ENCODE measurements at regions not wholly inside any gene's neighbourhood (a gene's known extent, or its start where the extent isn't known, plus 50 kb on each side); places are given as distances from the start of the nearest gene placed in this dataset.
"Not testable (repeated sequence)": the region's sequence is repeated elsewhere in the genome, so short reads cannot be mapped to it uniquely, and the experiment has no call there.

GRCh38 chr1:81179242-81179641 is 621.5 kb upstream of the ADGRL2 start:
- no peak for DNase-seq
- H3K4me1 Mint-ChIP-seq, result no peaks in the 10 kb centered on the region
- no peak overlapping the region for H3K4me3 ChIP-seq (ENCODE audit: low read depth, low read length)
- peaks cover 4 to 13% of the 10 kb centered on the region in 2 experiments for H3K9me3 ChIP-seq (ENCODE audit: control insufficient read depth in 2 of 2, low read length in 2 of 2)
- no peak overlapping the region for H3K27ac ChIP-seq (ENCODE audit: insufficient read depth, low read length, poor library complexity, severe bottlenecking)
- H3K36me3 ChIP-seq (ENCODE audit: control insufficient read depth, insufficient read depth, low read length), result no peaks in the 10 kb centered on the region
- no peak overlapping the region for H3K4me3 Mint-ChIP-seq
- H3K27me3 Mint-ChIP-seq, result no peaks in the 10 kb centered on the region
- no peaks in the 10 kb centered on the region for H3K4me1 ChIP-seq (ENCODE audit: control insufficient read depth, insufficient read depth, low read length, poor library complexity, severe bottlenecking)
- no peak overlapping the region for H3K27ac Mint-ChIP-seq
- H3K36me3 Mint-ChIP-seq, result no peaks in the 10 kb centered on the region
- H3K9me3 Mint-ChIP-seq, result peaks cover 0 to 23% (median 6%) of the 10 kb centered on the region in 7 donors
- ATAC-seq (ENCODE audit: low read depth in 2 of 2), result no peak
- no peaks in the 10 kb centered on the region for H3K27me3 ChIP-seq (ENCODE audit: control insufficient read depth, insufficient read depth, low read length)

- not testable (repeated sequence) for H3K4me3 ChIP-seq (ENCODE audit: low read depth, low read length); H3K4me3 Mint-ChIP-seq; H3K36me3 ChIP-seq (ENCODE audit: control insufficient read depth, insufficient read depth, low read length); H3K4me1 Mint-ChIP-seq; H3K27me3 ChIP-seq (ENCODE audit: control insufficient read depth, insufficient read depth, low read length); DNase-seq; H3K27me3 Mint-ChIP-seq; H3K9me3 ChIP-seq (ENCODE audit: control insufficient read depth in 2 of 2, low read length in 2 of 2); ATAC-seq (ENCODE audit: low read depth in 2 of 2); H3K27ac ChIP-seq (ENCODE audit: insufficient read depth, low read length, poor library complexity, severe bottlenecking); H3K36me3 Mint-ChIP-seq; H3K27ac Mint-ChIP-seq; H3K4me1 ChIP-seq (ENCODE audit: control insufficient read depth, insufficient read depth, low read length, poor library complexity, severe bottlenecking)
- H3K9me3 Mint-ChIP-seq, result peaks cover 0 to 20% (median 5%) of the 10 kb centered on the region in 7 donors
These were observed 622.2 kb upstream of the ADGRL2 start for GRCh38 chr1:81178431-81179093.

- H3K27ac Mint-ChIP-seq, result no peak overlapping the region
- H3K4me3 Mint-ChIP-seq, result no peak overlapping the region
- no peak overlapping the region for H3K27ac ChIP-seq (ENCODE audit: insufficient read depth, low read length, poor library complexity, severe bottlenecking)
- no peaks in the 10 kb centered on the region for H3K4me1 ChIP-seq (ENCODE audit: control insufficient read depth, insufficient read depth, low read length, poor library complexity, severe bottlenecking)
- no peak overlapping the region for H3K4me3 ChIP-seq (ENCODE audit: low read depth, low read length)
- H3K36me3 ChIP-seq (ENCODE audit: control insufficient read depth, insufficient read depth, low read length), result no peaks in the 10 kb centered on the region
- peaks cover 0 to 33% (median 11%) of the 10 kb centered on the region in 7 donors for H3K9me3 Mint-ChIP-seq
- no peaks in the 10 kb centered on the region for H3K27me3 ChIP-seq (ENCODE audit: control insufficient read depth, insufficient read depth, low read length)
- no peaks in the 10 kb centered on the region for H3K36me3 Mint-ChIP-seq
- ATAC-seq (ENCODE audit: low read depth in 2 of 2) (no peak), DNase-seq (no peak)
- H3K4me1 Mint-ChIP-seq, result peaks cover 0 to under 1% (median 0%) of the 10 kb centered on the region in 4 donors
- H3K9me3 ChIP-seq (ENCODE audit: control insufficient read depth in 2 of 2, low read length in 2 of 2), result peaks cover 2 to 3% of the 10 kb centered on the region in 2 experiments
- H3K27me3 Mint-ChIP-seq, result no peaks in the 10 kb centered on the region
These were observed 625.8 kb upstream of the ADGRL2 start for GRCh38 chr1:81174811-81175476.

GRCh38 chr1:81174052-81174451 is 626.7 kb upstream of the ADGRL2 start:
- Mint-ChIP-seq H3K27ac (no peak overlapping the region), H3K4me1 (peaks cover 0 to 6% (median 0%) of the 10 kb centered on the region in 4 donors), H3K9me3 (peaks cover 0 to 34% (median 11%) of the 10 kb centered on the region in 7 donors), H3K4me3 (no peak overlapping the region), H3K27me3 (no peaks in the 10 kb centered on the region), H3K36me3 (no peaks in the 10 kb centered on the region)
- ATAC-seq (ENCODE audit: low read depth in 2 of 2), result no peak
- Histone ChIP-seq H3K4me1 (ENCODE audit: control insufficient read depth, insufficient read depth, low read length, poor library complexity, severe bottlenecking) (no peaks in the 10 kb centered on the region), H3K36me3 (ENCODE audit: control insufficient read depth, insufficient read depth, low read length) (no peaks in the 10 kb centered on the region), H3K27ac (ENCODE audit: insufficient read depth, low read length, poor library complexity, severe bottlenecking) (no peak overlapping the region), H3K4me3 (ENCODE audit: low read depth, low read length) (no peak overlapping the region), H3K9me3 (ENCODE audit: control insufficient read depth in 2 of 2, low read length in 2 of 2) (peaks cover 2 to 3% of the 10 kb centered on the region in 2 experiments), H3K27me3 (ENCODE audit: control insufficient read depth, insufficient read depth, low read length) (no peaks in the 10 kb centered on the region)
- DNase-seq, result no peak

GRCh38 chr1:81172483-81172882 is 628.3 kb upstream of the ADGRL2 start:
- no peaks in the 10 kb centered on the region for H3K4me1 ChIP-seq (ENCODE audit: control insufficient read depth, insufficient read depth, low read length, poor library complexity, severe bottlenecking)
- peaks cover 0 to 6% (median 0%) of the 10 kb centered on the region in 4 donors for H3K4me1 Mint-ChIP-seq
- H3K36me3 Mint-ChIP-seq, result no peaks in the 10 kb centered on the region
- H3K4me3 ChIP-seq (ENCODE audit: low read depth, low read length), result no peak overlapping the region
- peaks cover under 1 to 3% of the 10 kb centered on the region in 2 experiments for H3K9me3 ChIP-seq (ENCODE audit: control insufficient read depth in 2 of 2, low read length in 2 of 2)
- no peaks in the 10 kb centered on the region for H3K36me3 ChIP-seq (ENCODE audit: control insufficient read depth, insufficient read depth, low read length)
- peaks cover 0 to 36% (median 13%) of the 10 kb centered on the region in 7 donors for H3K9me3 Mint-ChIP-seq
- no peak overlapping the region for H3K4me3 Mint-ChIP-seq
- H3K27me3 Mint-ChIP-seq, result no peaks in the 10 kb centered on the region
- H3K27ac ChIP-seq (ENCODE audit: insufficient read depth, low read length, poor library complexity, severe bottlenecking), result no peak overlapping the region
- no peaks in the 10 kb centered on the region for H3K27me3 ChIP-seq (ENCODE audit: control insufficient read depth, insufficient read depth, low read length)
- ATAC-seq (ENCODE audit: low read depth in 2 of 2) (no peak), DNase-seq (no peak)
- H3K27ac Mint-ChIP-seq, result no peak overlapping the region

- Mint-ChIP-seq H3K27me3 (no peaks in the 10 kb centered on the region), H3K36me3 (no peaks in the 10 kb centered on the region), H3K4me1 (peaks cover 0 to 6% (median 0%) of the 10 kb centered on the region in 4 donors), H3K4me3 (no peak overlapping the region), H3K27ac (no peak overlapping the region), H3K9me3 (peaks cover under 1 to 39% (median 12%) of the 10 kb centered on the region in 7 donors)
- DNase-seq (no peak), ATAC-seq (ENCODE audit: low read depth in 2 of 2) (no peak)
- Histone ChIP-seq H3K36me3 (ENCODE audit: control insufficient read depth, insufficient read depth, low read length) (no peaks in the 10 kb centered on the region), H3K4me1 (ENCODE audit: control insufficient read depth, insufficient read depth, low read length, poor library complexity, severe bottlenecking) (no peaks in the 10 kb centered on the region), H3K27me3 (ENCODE audit: control insufficient read depth, insufficient read depth, low read length) (no peaks in the 10 kb centered on the region), H3K4me3 (ENCODE audit: low read depth, low read length) (no peak overlapping the region), H3K27ac (ENCODE audit: insufficient read depth, low read length, poor library complexity, severe bottlenecking) (no peak overlapping the region), H3K9me3 (ENCODE audit: control insufficient read depth in 2 of 2, low read length in 2 of 2) (peaks cover 0 to 3% of the 10 kb centered on the region in 2 experiments)
These were observed 630.0 kb upstream of the ADGRL2 start for GRCh38 chr1:81170721-81171120.

- DNase-seq (no peak), ATAC-seq (ENCODE audit: low read depth in 2 of 2) (no peak)
- H3K4me3 Mint-ChIP-seq, result no peak overlapping the region
- H3K27me3 Mint-ChIP-seq, result no peaks in the 10 kb centered on the region
- no peaks in the 10 kb centered on the region for H3K36me3 ChIP-seq (ENCODE audit: control insufficient read depth, insufficient read depth, low read length)
- peaks cover 0 to 32% (median 14%) of the 10 kb centered on the region in 7 donors for H3K9me3 Mint-ChIP-seq
- H3K27me3 ChIP-seq (ENCODE audit: control insufficient read depth, insufficient read depth, low read length), result no peaks in the 10 kb centered on the region
- H3K4me1 Mint-ChIP-seq, result peaks cover 0 to 6% (median 0%) of the 10 kb centered on the region in 4 donors
- no peak overlapping the region for H3K27ac Mint-ChIP-seq
- H3K4me3 ChIP-seq (ENCODE audit: low read depth, low read length), result no peak overlapping the region
- no peaks in the 10 kb centered on the region for H3K4me1 ChIP-seq (ENCODE audit: control insufficient read depth, insufficient read depth, low read length, poor library complexity, severe bottlenecking)
- H3K9me3 ChIP-seq (ENCODE audit: control insufficient read depth in 2 of 2, low read length in 2 of 2), result no peaks in the 10 kb centered on the region
- no peaks in the 10 kb centered on the region for H3K36me3 Mint-ChIP-seq
- no peak overlapping the region for H3K27ac ChIP-seq (ENCODE audit: insufficient read depth, low read length, poor library complexity, severe bottlenecking)
These were observed 634.8 kb upstream of the ADGRL2 start for GRCh38 chr1:81165963-81166362.

- Mint-ChIP-seq H3K9me3 (peaks cover 2 to 26% (median 13%) of the 10 kb centered on the region in 7 donors), H3K4me1 (no peaks in the 10 kb centered on the region), H3K36me3 (no peaks in the 10 kb centered on the region), H3K4me3 (no peak overlapping the region), H3K27me3 (no peaks in the 10 kb centered on the region), H3K27ac (no peak overlapping the region)
- H3K27ac ChIP-seq (ENCODE audit: insufficient read depth, low read length, poor library complexity, severe bottlenecking), result no peak overlapping the region
- no peak for ATAC-seq (ENCODE audit: low read depth in 2 of 2)
- no peak overlapping the region for H3K4me3 ChIP-seq (ENCODE audit: low read depth, low read length)
- DNase-seq, result no peak
- H3K9me3 ChIP-seq (ENCODE audit: control insufficient read depth in 2 of 2, low read length in 2 of 2), result peaks cover 0 to 1% of the 10 kb centered on the region in 2 experiments
- H3K36me3 ChIP-seq (ENCODE audit: control insufficient read depth, insufficient read depth, low read length), result no peaks in the 10 kb centered on the region
- H3K4me1 ChIP-seq (ENCODE audit: control insufficient read depth, insufficient read depth, low read length, poor library complexity, severe bottlenecking), result no peaks in the 10 kb centered on the region
- no peaks in the 10 kb centered on the region for H3K27me3 ChIP-seq (ENCODE audit: control insufficient read depth, insufficient read depth, low read length)
These were observed 640.0 kb upstream of the ADGRL2 start for GRCh38 chr1:81160696-81161095.
